ENCODE measurements at regions not wholly inside any gene's neighbourhood (a gene's known extent, or its start where the extent isn't known, plus 50 kb on each side); places are given as distances from the start of the nearest gene placed in this dataset.

DNA sequence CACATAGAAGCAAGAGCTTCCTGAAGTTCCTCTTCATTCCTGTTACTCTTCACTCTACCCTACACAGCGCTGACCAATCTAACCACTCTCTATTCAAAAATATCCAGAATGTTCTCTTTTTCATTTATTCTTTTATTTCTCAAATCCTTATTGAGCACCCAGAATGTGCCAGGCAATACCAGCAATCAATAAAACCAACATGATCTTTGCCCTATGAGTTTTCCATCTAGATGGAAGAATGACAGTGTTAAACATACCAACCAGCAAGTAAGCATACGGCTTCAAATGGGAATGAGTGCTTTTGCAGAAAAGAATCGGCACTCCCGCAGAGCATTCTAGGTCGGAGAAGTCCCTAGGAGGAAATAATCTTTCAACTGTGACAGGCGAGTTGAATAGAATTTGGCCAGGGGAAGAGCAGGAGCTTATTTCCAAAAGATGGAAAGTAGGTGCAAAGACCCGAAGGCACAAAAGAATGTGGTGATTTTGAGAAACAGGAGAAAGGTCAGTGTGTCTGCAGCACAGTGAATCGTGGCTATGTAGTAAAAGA, 217.8 kb upstream of the MEIS1 start:
- Histone ChIP-seq H3K27me3 (no peaks in the 10 kb centered on the region), H3K4me3 (no peak overlapping the region), H3K9me2 (replicated peaks; ENCODE audit: insufficient read depth) (no peaks in the 10 kb centered on the region), H4K20me1 (ENCODE audit: insufficient read depth, poor library complexity, severe bottlenecking) (no peaks in the 10 kb centered on the region), H3K79me2 (no peaks in the 10 kb centered on the region), H2AFZ (no peak overlapping the region), H3K4me2 (no peak overlapping the region), H3K27ac (no peak overlapping the region), H3K36me3 (replicated peaks; ENCODE audit: insufficient read depth, low read depth) (no peaks in the 10 kb centered on the region), H3K9me3 (ENCODE audit: low read depth) (no peaks in the 10 kb centered on the region), H3K4me1 (ENCODE audit: insufficient read depth) (peaks cover 5% of the 10 kb centered on the region)
- WGBS (ENCODE audit: low lambda C conversion rate, missing lambda C conversion rate), result 67% methylated on average over 8 of the region's 8 CpGs
- TF ChIP-seq EZH2phosphoT487 (IDR thresholded peaks at IDR 0.05; ENCODE audit: low read depth, severe bottlenecking, unreplicated experiment), result no peak
- no peak for DNase-seq (ENCODE audit: low spot score)

DNA sequence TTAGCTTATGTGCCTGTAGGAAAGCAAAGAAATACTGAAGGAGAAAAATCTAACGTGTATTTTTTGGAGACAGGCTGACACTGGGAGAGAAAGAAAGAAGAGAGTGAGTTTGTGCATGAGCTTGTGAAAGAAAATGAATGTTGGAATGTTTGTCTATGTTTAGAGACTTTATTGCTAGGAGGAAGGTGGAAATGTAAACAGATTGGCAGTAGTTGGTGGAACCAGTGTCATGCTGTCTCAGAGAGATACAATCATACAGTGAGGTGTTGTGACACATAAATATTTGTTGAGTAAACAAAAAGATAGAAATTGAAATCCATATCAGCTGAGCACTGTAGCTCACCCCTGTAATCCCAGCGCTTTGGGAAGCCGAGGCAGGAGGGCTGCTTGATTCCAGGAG, 222.2 kb upstream of the MEIS1 start:
- Histone ChIP-seq H3K27ac (peak overlapping the region; percentile 8), H3K79me2 (no peaks in the 10 kb centered on the region), H3K9me3 (ENCODE audit: low read depth) (no peaks in the 10 kb centered on the region), H3K4me2 (peak overlapping the region; percentile 31), H3K36me3 (replicated peaks; ENCODE audit: insufficient read depth, low read depth) (no peaks in the 10 kb centered on the region), H2AFZ (no peak overlapping the region), H3K4me3 (no peak overlapping the region), H3K27me3 (no peaks in the 10 kb centered on the region), H3K4me1 (ENCODE audit: insufficient read depth) (peaks cover 5% of the 10 kb centered on the region), H3K9me2 (replicated peaks; ENCODE audit: insufficient read depth) (no peaks in the 10 kb centered on the region), H4K20me1 (ENCODE audit: insufficient read depth, poor library complexity, severe bottlenecking) (no peaks in the 10 kb centered on the region)
- no peak for TF ChIP-seq EZH2 (IDR thresholded peaks at IDR 0.05; ENCODE audit: borderline replicate concordance)
- no peak for TF ChIP-seq EZH2phosphoT487 (IDR thresholded peaks at IDR 0.05; ENCODE audit: low read depth, severe bottlenecking, unreplicated experiment)
- TF ChIP-seq CTCF (IDR thresholded peaks at IDR 0.05; ENCODE audit: poor library complexity), result no peak
- WGBS (ENCODE audit: low lambda C conversion rate, missing lambda C conversion rate), result 38% methylated on average over 3 of the region's 3 CpGs
- no peak for DNase-seq (ENCODE audit: low spot score)

DNA sequence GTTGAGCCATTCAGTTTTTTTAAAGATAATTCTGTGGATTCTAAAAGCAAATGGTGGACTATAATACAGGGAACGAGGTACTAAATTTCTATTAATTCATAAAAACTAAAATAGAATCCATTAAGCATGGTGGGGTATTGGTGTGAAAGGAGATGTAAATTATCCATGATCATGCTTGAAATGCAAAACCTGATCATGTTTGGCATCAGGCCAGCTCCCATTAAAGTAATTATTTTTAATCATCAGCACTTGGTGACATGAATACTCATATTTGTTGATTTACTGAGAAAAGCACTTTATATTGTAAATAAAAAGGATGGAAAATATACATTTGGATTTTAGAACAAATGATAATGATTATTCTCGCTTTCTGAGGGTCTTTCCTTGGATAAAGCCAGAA, 232.3 kb upstream of the MEIS1 start:
- no peaks in the 10 kb centered on the region for H4K20me1 ChIP-seq (ENCODE audit: insufficient read depth, poor library complexity, severe bottlenecking)
- H3K36me3 ChIP-seq (replicated peaks; ENCODE audit: insufficient read depth, low read depth), result no peaks in the 10 kb centered on the region
- no peak overlapping the region for H2AFZ ChIP-seq
- H3K4me3 ChIP-seq, result no peak overlapping the region
- H3K27ac ChIP-seq, result no peak overlapping the region
- no peaks in the 10 kb centered on the region for H3K9me3 ChIP-seq (ENCODE audit: low read depth)
- TF ChIP-seq CTCF (IDR thresholded peaks at IDR 0.05; ENCODE audit: poor library complexity) (no peak), EZH2 (IDR thresholded peaks at IDR 0.05; ENCODE audit: borderline replicate concordance) (no peak), EZH2phosphoT487 (IDR thresholded peaks at IDR 0.05; ENCODE audit: low read depth, severe bottlenecking, unreplicated experiment) (no peak)
- no peak for DNase-seq (ENCODE audit: low spot score)
- no peaks in the 10 kb centered on the region for H3K9me2 ChIP-seq (replicated peaks; ENCODE audit: insufficient read depth)
- H3K4me2 ChIP-seq, result no peak overlapping the region
- no peaks in the 10 kb centered on the region for H3K79me2 ChIP-seq
- H3K27me3 ChIP-seq, result no peaks in the 10 kb centered on the region
- H3K4me1 ChIP-seq (ENCODE audit: insufficient read depth), result no peaks in the 10 kb centered on the region
- WGBS (ENCODE audit: low lambda C conversion rate, missing lambda C conversion rate), result 87% methylated on average over 2 of the region's 2 CpGs

DNA sequence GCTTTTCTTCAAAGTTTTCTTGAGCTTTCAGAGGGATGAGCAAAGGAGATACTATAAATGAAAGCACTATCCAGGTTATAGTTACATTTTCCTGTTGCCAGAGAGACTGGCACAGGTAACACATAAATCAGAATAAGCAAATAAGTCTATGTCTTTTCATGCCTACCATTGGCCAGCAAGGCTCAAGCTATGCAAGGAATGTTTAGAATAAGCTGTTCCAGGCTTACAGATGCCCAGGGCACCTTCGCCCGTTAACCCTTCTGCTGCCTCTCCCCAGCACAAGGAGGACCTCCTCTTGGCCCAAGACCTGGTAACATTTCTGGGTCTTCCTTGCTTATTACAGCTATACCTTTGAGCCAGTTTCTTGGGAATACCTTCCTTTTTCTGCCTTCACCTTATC, 233.7 kb upstream of the MEIS1 start:
- DNase-seq (ENCODE audit: low spot score), result no peak
- no peaks in the 10 kb centered on the region for H3K9me3 ChIP-seq (ENCODE audit: low read depth)
- H3K4me3 ChIP-seq, result no peak overlapping the region
- H3K79me2 ChIP-seq, result no peaks in the 10 kb centered on the region
- no peaks in the 10 kb centered on the region for H3K9me2 ChIP-seq (replicated peaks; ENCODE audit: insufficient read depth)
- 81% methylated on average over 2 of the region's 2 CpGs for WGBS (ENCODE audit: low lambda C conversion rate, missing lambda C conversion rate)
- H2AFZ ChIP-seq, result no peak overlapping the region
- H3K4me2 ChIP-seq, result no peak overlapping the region
- TF ChIP-seq EZH2phosphoT487 (IDR thresholded peaks at IDR 0.05; ENCODE audit: low read depth, severe bottlenecking, unreplicated experiment), result no peak
- no peak for TF ChIP-seq CTCF (IDR thresholded peaks at IDR 0.05; ENCODE audit: poor library complexity)
- no peak for TF ChIP-seq EZH2 (IDR thresholded peaks at IDR 0.05; ENCODE audit: borderline replicate concordance)
- H4K20me1 ChIP-seq (ENCODE audit: insufficient read depth, poor library complexity, severe bottlenecking), result no peaks in the 10 kb centered on the region
- H3K27ac ChIP-seq, result no peak overlapping the region
- no peaks in the 10 kb centered on the region for H3K4me1 ChIP-seq (ENCODE audit: insufficient read depth)
- H3K36me3 ChIP-seq (replicated peaks; ENCODE audit: insufficient read depth, low read depth), result no peaks in the 10 kb centered on the region
- no peaks in the 10 kb centered on the region for H3K27me3 ChIP-seq
